Adrenal gland (tissue), 5 donors: ENCODE measurements at regions not wholly inside any gene's neighbourhood (a gene's known extent, or its start where the extent isn't known, plus 50 kb on each side); places are given as distances from the start of the nearest gene placed in this dataset.

Experiments used
- POLR2A ChIP-seq, 2 donors: fragments of 450-650 bp; IDR thresholded peaks; one replicate each; pipeline ENCODE4 v1.6.1; 2017; ENCODE audit warnings: antibody characterized with exemption in 2 of 2, mild to moderate bottlenecking in 2 of 2, moderate library complexity in 1 of 2
- TF ChIP-seq, protein P1 (sequence below), 6 experiments: fragments of 450-650 bp in 4 of 6; fragments of 200-600 bp in 2 of 6; sonication (generic) in 1 of 6; IDR thresholded peaks; 1 replicate in 5 of 6; 2 replicates in 1 of 6; pipeline versions ENCODE4 v1.5.1 to v1.8.0; 2016 to 2021; ENCODE audit warnings: antibody characterized with exemption in 6 of 6, mild to moderate bottlenecking in 2 of 6, moderate library complexity in 1 of 6
- donor health status: DM: no; HTN: no; CAD: no.

DNA sequence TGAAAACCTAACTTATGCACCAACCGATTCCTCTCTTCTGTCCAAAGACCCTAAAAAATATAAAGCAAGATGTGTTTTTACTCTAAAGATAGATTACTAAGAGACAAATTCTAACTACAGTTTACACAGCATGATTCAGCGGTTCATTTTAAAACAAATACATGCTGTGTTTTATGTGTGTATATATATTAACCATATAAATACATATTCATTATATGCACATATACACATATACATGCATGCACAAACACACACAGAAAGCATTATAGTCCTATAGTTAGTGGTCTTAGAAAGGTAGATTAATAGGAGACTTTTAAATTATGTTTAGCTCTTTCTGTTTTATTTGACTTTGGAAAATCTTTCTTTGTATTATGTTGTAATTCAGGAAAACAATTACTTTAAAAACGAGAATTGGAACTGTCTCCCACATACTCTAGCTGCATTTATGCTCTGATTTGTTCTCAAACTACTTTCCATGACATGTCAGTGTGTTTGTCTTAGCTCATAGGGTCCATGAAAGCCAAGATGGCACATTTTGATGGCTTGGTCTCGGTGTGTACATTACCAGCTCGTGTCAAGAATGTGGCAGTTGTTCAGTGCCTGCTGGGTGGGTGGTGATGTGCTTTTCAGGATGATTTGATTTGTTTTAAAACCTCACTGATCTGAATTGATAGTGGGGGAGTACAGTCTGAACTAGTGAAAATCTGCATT is 548.8 kb upstream of the SALL1 start:
- TF ChIP-seq, protein P1, sequence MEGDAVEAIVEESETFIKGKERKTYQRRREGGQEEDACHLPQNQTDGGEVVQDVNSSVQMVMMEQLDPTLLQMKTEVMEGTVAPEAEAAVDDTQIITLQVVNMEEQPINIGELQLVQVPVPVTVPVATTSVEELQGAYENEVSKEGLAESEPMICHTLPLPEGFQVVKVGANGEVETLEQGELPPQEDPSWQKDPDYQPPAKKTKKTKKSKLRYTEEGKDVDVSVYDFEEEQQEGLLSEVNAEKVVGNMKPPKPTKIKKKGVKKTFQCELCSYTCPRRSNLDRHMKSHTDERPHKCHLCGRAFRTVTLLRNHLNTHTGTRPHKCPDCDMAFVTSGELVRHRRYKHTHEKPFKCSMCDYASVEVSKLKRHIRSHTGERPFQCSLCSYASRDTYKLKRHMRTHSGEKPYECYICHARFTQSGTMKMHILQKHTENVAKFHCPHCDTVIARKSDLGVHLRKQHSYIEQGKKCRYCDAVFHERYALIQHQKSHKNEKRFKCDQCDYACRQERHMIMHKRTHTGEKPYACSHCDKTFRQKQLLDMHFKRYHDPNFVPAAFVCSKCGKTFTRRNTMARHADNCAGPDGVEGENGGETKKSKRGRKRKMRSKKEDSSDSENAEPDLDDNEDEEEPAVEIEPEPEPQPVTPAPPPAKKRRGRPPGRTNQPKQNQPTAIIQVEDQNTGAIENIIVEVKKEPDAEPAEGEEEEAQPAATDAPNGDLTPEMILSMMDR (IDR thresholded peaks at IDR 0.05), result no peak
- no peak for TF ChIP-seq POLR2A (IDR thresholded peaks at IDR 0.05)
